ENCODE measurements at regions not wholly inside any gene's neighbourhood (a gene's known extent, or its start where the extent isn't known, plus 50 kb on each side); places are given as distances from the start of the nearest gene placed in this dataset.

DNA sequence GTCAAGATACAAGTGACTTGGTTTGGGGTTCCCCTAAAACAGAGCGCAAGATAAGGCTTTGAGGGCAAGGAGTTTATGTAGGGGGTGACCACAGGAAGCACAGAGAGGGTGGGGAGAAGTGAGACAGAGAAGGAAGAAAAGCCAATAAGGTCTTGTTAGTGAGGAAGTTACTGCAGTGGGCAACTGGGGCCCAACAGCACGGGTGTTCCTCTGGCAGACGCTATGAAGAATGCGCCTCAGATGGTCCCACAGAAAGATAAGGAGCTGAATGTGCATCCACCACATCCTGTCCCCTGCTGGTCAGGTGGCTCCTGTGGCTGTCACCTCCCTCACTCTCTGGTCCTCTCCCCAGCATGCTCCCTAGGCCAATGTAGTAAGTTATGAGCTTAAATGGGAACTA is 333.5 kb downstream of the TSHZ3 start:
- Histone ChIP-seq H3K27me3 (replicated peaks in 1 of 4; ENCODE audit: control insufficient read depth in 3 of 4, extremely low read depth in 1 of 4, insufficient read depth in 3 of 4, low read length in 3 of 4) (no peaks in the 10 kb centered on the region; a peak in 1 of 7 replicates), H3K9ac (replicated peaks in 1 of 4; ENCODE audit: extremely low read depth in 1 of 4, low read depth in 3 of 4, low read length in 3 of 4) (no peak overlapping the region), H3K4me3 (ENCODE audit: extremely low read depth in 1 of 4, insufficient read depth in 2 of 4, low read depth in 3 of 4, low read length in 4 of 4) (no peak overlapping the region), H3K4me1 (replicated peaks in 1 of 4; ENCODE audit: control insufficient read depth in 3 of 4, insufficient read depth in 4 of 4, low read length in 3 of 4) (no peaks in the 10 kb centered on the region), H2BK120ac (replicated peaks; ENCODE audit: low read depth, low read length) (no peak overlapping the region), H3K23me2 (ENCODE audit: low read depth, low read length) (no peaks in the 10 kb centered on the region; the same call in 1 of the 2 replicates), H4K20me1 (replicated peaks in 1 of 2; ENCODE audit: control insufficient read depth in 1 of 2, insufficient read depth in 2 of 2, low read length in 2 of 2) (no peaks in the 10 kb centered on the region), H3K14ac (ENCODE audit: insufficient read length) (no peak overlapping the region), H3K4ac (replicated peaks; ENCODE audit: insufficient read length, low read depth, low read length) (no peak overlapping the region), H2BK15ac (ENCODE audit: low read length) (no peak overlapping the region), H3K27ac (ENCODE audit: low read depth, low read length) (no peak overlapping the region), H3K56ac (replicated peaks; ENCODE audit: insufficient read length, low read depth, low read length) (no peak overlapping the region), H2AK5ac (ENCODE audit: low read depth, low read length) (no peak overlapping the region), H4K91ac (replicated peaks; ENCODE audit: insufficient read length, low read length) (no peak overlapping the region), H3K9me3 (ENCODE audit: insufficient read depth in 2 of 2, low read depth in 1 of 2, low read length in 1 of 2) (no peaks in the 10 kb centered on the region), H3K18ac (ENCODE audit: extremely low read depth, low read length) (no peak overlapping the region), H2AFZ (ENCODE audit: low read length) (no peak overlapping the region), H3K36me3 (ENCODE audit: control insufficient read depth in 2 of 4, insufficient read depth in 4 of 4, low read length in 3 of 4) (no peaks in the 10 kb centered on the region), H3K4me2 (ENCODE audit: insufficient read depth in 1 of 2, low read depth in 2 of 2, low read length in 2 of 2) (no peak overlapping the region), H2BK5ac (ENCODE audit: low read depth, low read length) (no peak overlapping the region), H3K23ac (ENCODE audit: insufficient read length) (no peak overlapping the region), H4K8ac (ENCODE audit: extremely low read depth, insufficient read depth, low read length) (no peak overlapping the region), H2BK20ac (ENCODE audit: low read length) (no peak overlapping the region), H3K79me1 (ENCODE audit: low read depth, low read length) (no peaks in the 10 kb centered on the region), H2BK12ac (ENCODE audit: low read depth, low read length) (no peak overlapping the region), H4K5ac (ENCODE audit: insufficient read length, low read depth, low read length) (no peak overlapping the region), H3K79me2 (ENCODE audit: control insufficient read depth in 1 of 2, insufficient read depth in 2 of 2, low read length in 2 of 2) (no peaks in the 10 kb centered on the region)
- TF ChIP-seq CEBPB (IDR thresholded peaks at IDR 0.05; ENCODE audit: low read depth, low read length) (no peak), RAD21 (IDR thresholded peaks at IDR 0.05 in 1 of 2, conservative IDR thresholded peaks at IDR 0.05 in 1 of 2; ENCODE audit: low read depth in 2 of 2, low read length in 2 of 2) (no peak)
- CTCF ChIA-PET (ENCODE audit: partially characterized antibody) = interaction anchor here (0.6 kb wide), 1 partner anchor 324 kb away, joined by 3 read pairs; no protein-coding TSS in a partner anchor
- WGBS, 2 experiments (ENCODE audit: extremely low coverage in 1 of 2, insufficient coverage in 1 of 2, insufficient read length in 1 of 2, insufficient replicate concordance in 2 of 2, low coverage in 1 of 2, low lambda C conversion rate in 2 of 2, missing lambda C conversion rate in 1 of 2) = 93% methylated on average over 4 of the region's 4 CpGs; no CpG with 5 or more reads in 1 of the 2 experiments
- POLR2A ChIA-PET (ENCODE audit: partially characterized antibody) = interaction anchor here (0.6 kb wide), 1 partner anchor 14 kb away, joined by 3 read pairs; no protein-coding TSS in a partner anchor
- no peak for FAIRE-seq
- no peak for DNase-seq (ENCODE audit: low read depth in 1 of 2, low spot score in 2 of 2)
